ENCODE measurements at regions not wholly inside any gene's neighbourhood (a gene's known extent, or its start where the extent isn't known, plus 50 kb on each side); places are given as distances from the start of the nearest gene placed in this dataset.

DNA sequence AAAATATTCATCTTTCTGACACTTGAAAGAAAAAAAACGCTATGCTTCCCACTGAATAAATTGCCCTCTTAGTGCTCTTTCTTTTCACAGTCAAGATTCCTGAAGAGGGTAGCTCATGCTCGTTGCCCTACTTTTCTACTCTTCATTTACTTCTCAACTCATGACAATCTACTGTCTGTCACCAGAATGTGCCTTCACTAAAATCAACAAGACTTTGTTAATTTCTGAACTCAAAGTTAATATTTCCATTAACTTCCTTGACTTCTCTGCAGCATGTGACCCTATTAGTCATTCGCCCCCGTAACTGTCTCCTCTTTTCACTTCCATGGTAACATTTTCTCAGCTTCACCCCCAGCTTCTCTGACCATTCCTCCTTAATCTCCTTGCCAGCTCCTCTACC, 98.9 kb upstream of the MAPRE2 start:
- ATAC-seq (ENCODE audit: low read depth) (no peak), DNase-seq (no peak)
- intact Hi-C loops (cut with micrococcal nuclease), result no loop called here
- TF ChIP-seq, protein P1, sequence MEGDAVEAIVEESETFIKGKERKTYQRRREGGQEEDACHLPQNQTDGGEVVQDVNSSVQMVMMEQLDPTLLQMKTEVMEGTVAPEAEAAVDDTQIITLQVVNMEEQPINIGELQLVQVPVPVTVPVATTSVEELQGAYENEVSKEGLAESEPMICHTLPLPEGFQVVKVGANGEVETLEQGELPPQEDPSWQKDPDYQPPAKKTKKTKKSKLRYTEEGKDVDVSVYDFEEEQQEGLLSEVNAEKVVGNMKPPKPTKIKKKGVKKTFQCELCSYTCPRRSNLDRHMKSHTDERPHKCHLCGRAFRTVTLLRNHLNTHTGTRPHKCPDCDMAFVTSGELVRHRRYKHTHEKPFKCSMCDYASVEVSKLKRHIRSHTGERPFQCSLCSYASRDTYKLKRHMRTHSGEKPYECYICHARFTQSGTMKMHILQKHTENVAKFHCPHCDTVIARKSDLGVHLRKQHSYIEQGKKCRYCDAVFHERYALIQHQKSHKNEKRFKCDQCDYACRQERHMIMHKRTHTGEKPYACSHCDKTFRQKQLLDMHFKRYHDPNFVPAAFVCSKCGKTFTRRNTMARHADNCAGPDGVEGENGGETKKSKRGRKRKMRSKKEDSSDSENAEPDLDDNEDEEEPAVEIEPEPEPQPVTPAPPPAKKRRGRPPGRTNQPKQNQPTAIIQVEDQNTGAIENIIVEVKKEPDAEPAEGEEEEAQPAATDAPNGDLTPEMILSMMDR (IDR thresholded peaks at IDR 0.05), result no peak
- peaks cover 17% of the 10 kb centered on the region for H3K27me3 Mint-ChIP-seq
- H3K4me3 Mint-ChIP-seq, result no peak overlapping the region
- ChIA-PET POLR2A (no interaction called here), CTCF (no interaction called here)
- no peaks in the 10 kb centered on the region for H3K36me3 Mint-ChIP-seq (ENCODE audit: low read depth)
- H3K4me1 Mint-ChIP-seq, result no peaks in the 10 kb centered on the region
- no peaks in the 10 kb centered on the region for H3K9me3 Mint-ChIP-seq
- no peak overlapping the region for H3K27ac Mint-ChIP-seq

DNA sequence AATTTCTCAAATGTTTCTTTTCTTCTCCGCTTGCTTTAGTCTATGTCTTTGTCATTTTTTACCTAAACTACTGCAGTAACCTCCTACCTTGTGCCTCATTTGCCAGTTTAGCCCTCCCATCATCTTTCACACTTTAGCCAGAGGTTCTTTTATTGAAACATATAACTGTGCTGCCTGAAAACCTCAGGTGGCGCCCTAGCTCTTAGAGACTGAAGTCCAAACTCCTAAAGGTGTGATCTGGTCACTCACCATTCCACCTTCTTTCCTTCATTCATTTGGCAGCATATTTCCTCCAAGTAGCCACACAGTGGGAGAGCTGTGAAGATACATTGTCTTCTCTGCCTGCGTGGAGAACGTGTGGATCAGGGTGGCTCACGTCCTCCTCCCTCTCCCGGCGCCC, 98.2 kb upstream of the MAPRE2 start:
- ChIA-PET POLR2A (no interaction called here), CTCF (no interaction called here)
- H3K27ac Mint-ChIP-seq, result no peak overlapping the region
- intact Hi-C loops (cut with micrococcal nuclease), result no loop called here
- H3K4me3 Mint-ChIP-seq, result no peak overlapping the region
- no peaks in the 10 kb centered on the region for H3K36me3 Mint-ChIP-seq (ENCODE audit: low read depth)
- H3K9me3 Mint-ChIP-seq, result no peaks in the 10 kb centered on the region
- no peaks in the 10 kb centered on the region for H3K4me1 Mint-ChIP-seq
- peaks cover 17% of the 10 kb centered on the region for H3K27me3 Mint-ChIP-seq
- TF ChIP-seq, protein P1 (IDR thresholded peaks at IDR 0.05), result no peak
- DNase-seq, result no peak
- ATAC-seq (ENCODE audit: low read depth), result no peak

DNA sequence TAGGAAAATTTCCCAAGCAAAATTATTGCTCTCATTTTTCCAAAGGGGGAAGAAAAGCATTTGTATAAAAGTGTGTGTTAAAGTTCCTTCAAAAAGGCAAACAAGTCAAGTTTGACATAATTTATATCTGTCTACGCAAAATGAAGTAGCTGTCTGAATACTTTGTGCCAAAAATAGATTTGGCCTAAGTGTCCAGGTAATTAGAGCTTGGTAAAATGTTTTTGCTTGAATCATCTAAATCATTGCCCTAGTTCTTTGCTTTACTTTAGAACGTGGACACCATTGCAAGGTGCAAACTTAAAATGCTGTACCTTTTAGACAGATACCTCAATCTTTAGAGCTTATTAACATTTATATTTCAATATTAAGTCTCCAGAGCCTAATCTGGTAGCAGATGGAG, 97.6 kb upstream of the MAPRE2 start:
- Mint-ChIP-seq H3K4me1 (no peaks in the 10 kb centered on the region), H3K27ac (no peak overlapping the region), H3K36me3 (ENCODE audit: low read depth) (no peaks in the 10 kb centered on the region), H3K9me3 (no peaks in the 10 kb centered on the region), H3K4me3 (no peak overlapping the region), H3K27me3 (peaks cover 17% of the 10 kb centered on the region)
- ATAC-seq (ENCODE audit: low read depth), result no peak
- ChIA-PET POLR2A (no interaction called here), CTCF (no interaction called here)
- no peak for DNase-seq
- TF ChIP-seq, protein P1 (IDR thresholded peaks at IDR 0.05), result no peak
- intact Hi-C loops (cut with micrococcal nuclease), result no loop called here

DNA sequence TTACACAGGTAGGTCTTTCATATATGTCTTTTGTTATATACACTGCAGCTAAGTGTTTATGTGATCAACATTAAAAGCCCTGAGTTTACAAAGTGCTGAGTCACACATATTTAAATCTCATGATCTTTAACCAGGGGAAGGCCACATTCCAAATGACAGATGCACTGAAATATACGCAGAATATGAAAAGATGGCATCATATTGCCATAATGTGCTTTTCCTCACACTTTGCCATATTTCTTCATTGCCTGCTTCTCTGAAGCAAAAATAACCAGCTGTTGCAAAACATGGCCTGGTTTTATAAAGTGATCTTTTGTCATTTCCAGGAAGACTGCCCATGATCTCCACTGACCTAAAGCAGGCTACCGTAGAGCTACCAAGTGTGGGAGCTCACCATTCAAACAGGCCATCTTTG, 93.5 kb upstream of the MAPRE2 start:
- ChIA-PET POLR2A (no interaction called here), CTCF (no interaction called here)
- H3K4me3 Mint-ChIP-seq, result no peak overlapping the region
- TF ChIP-seq, protein P1 (IDR thresholded peaks at IDR 0.05), result no peak
- H3K27me3 Mint-ChIP-seq, result peaks cover 10% of the 10 kb centered on the region
- no peaks in the 10 kb centered on the region for H3K4me1 Mint-ChIP-seq
- no peaks in the 10 kb centered on the region for H3K9me3 Mint-ChIP-seq
- no peak overlapping the region for H3K27ac Mint-ChIP-seq
- no peak for ATAC-seq (ENCODE audit: low read depth)
- intact Hi-C loops (cut with micrococcal nuclease), result no loop called here
- no peaks in the 10 kb centered on the region for H3K36me3 Mint-ChIP-seq (ENCODE audit: low read depth)
- DNase-seq, result no peak

DNA sequence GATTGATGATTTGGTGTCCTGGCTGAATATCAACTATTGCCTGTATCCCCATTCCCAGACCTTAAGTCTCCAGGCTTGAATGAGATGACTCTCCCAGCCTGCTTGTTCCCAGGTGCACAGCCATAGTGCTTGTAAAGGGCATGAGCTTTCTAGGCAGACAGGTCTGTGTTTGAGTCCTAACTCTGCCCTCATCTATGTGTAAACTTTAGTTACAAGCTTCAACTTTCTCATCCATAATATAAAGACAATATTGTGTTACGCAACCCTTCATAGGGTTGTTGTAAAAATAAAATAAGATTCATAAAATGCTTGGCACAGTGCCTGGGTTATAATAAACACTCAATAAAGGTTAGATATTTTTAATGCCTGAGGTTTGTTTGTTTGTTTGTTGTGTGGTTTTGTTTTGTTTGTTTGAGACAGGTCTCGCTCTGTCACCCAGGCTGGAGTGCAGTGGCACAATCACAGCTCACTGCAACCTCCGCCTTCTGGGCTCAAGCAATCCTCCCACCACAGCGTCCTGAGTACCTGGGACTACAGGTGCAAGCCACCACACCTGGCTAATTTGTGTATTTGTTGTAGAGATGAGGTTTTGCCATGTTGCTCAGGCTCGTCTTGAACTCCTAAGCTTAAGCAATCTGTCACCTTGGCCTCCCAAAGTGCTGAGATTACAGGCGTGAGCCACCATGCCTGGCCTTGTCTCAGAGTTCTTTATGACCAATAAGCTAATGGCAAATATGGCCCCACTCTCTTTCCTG, 89.4 kb upstream of the MAPRE2 start:
- no peak overlapping the region for H3K27ac Mint-ChIP-seq
- ChIA-PET POLR2A (no interaction called here), CTCF (no interaction called here)
- H3K36me3 Mint-ChIP-seq (ENCODE audit: low read depth), result no peaks in the 10 kb centered on the region
- H3K9me3 Mint-ChIP-seq, result peaks cover 2% of the 10 kb centered on the region
- H3K27me3 Mint-ChIP-seq, result peaks cover 10% of the 10 kb centered on the region
- ATAC-seq (ENCODE audit: low read depth), result no peak
- TF ChIP-seq, protein P1 (IDR thresholded peaks at IDR 0.05), result no peak
- H3K4me3 Mint-ChIP-seq, result no peak overlapping the region
- H3K4me1 Mint-ChIP-seq, result no peaks in the 10 kb centered on the region
- DNase-seq, result no peak
- intact Hi-C loops (cut with micrococcal nuclease), result no loop called here
